Glutamatergic neuron (in vitro differentiated cells): ENCODE measurements at regions not wholly inside any gene's neighbourhood (a gene's known extent, or its start where the extent isn't known, plus 50 kb on each side); places are given as distances from the start of the nearest gene placed in this dataset.

Experiments
- DNase-seq: peaks from one replicate; pipeline ENCODE4 v3.0.0; 2022
- H3K27ac Mint-ChIP-seq: one replicate; pipeline ENCODE4 v1.8.0; 2020; ENCODE audit warnings: mild to moderate bottlenecking, mixed read lengths, inconsistent platforms; ENCODE audit not compliant: unreplicated experiment
- H3K27me3 Mint-ChIP-seq: one replicate; pipeline ENCODE4 v1.8.0; 2020; ENCODE audit warnings: mild to moderate bottlenecking, moderate library complexity, mixed read lengths, inconsistent platforms; ENCODE audit not compliant: unreplicated experiment
- H3K36me3 Mint-ChIP-seq: one replicate; pipeline ENCODE4 v1.8.0; 2020; ENCODE audit warnings: mild to moderate bottlenecking, mixed read lengths, inconsistent platforms; ENCODE audit not compliant: unreplicated experiment
- H3K4me1 Mint-ChIP-seq: one replicate; pipeline ENCODE4 v1.8.0; 2020; ENCODE audit warnings: mild to moderate bottlenecking, low read depth, mixed read lengths, inconsistent platforms; ENCODE audit not compliant: unreplicated experiment
- H3K4me3 Mint-ChIP-seq: one replicate; pipeline ENCODE4 v1.8.0; 2020; ENCODE audit warnings: mild to moderate bottlenecking, mixed read lengths, inconsistent platforms; ENCODE audit not compliant: unreplicated experiment
- H3K9me3 Mint-ChIP-seq: one replicate; pipeline ENCODE4 v1.8.0; 2020; ENCODE audit warnings: mild to moderate bottlenecking, moderate library complexity, mixed read lengths, inconsistent platforms; ENCODE audit not compliant: unreplicated experiment
- CTCF ChIP-seq: fragments of 200-600 bp; sonication (generic); IDR thresholded peaks from one replicate; pipeline ENCODE4 v1.5.0; 2021; ENCODE audit not compliant: partially characterized antibody, unreplicated experiment

- no peaks in the 10 kb centered on the region for H3K27me3 Mint-ChIP-seq
- H3K27ac Mint-ChIP-seq = no peak overlapping the region
- no peaks in the 10 kb centered on the region for H3K9me3 Mint-ChIP-seq
Measured at GRCh38 chr7:110388457-110388856, 702.5 kb upstream of the LRRN3 start.

GRCh38 chr7:110396021-110396420 lies 694.9 kb upstream of the LRRN3 start:
- peaks cover 1% of the 10 kb centered on the region for H3K27me3 Mint-ChIP-seq
- no peak for DNase-seq
- peaks cover 2% of the 10 kb centered on the region for H3K9me3 Mint-ChIP-seq
- H3K27ac Mint-ChIP-seq = no peak overlapping the region
- no peaks in the 10 kb centered on the region for H3K36me3 Mint-ChIP-seq
- no peak overlapping the region for H3K4me3 Mint-ChIP-seq
- no peak for TF ChIP-seq CTCF
- peaks cover 12% of the 10 kb centered on the region for H3K4me1 Mint-ChIP-seq

More at GRCh38 chr7:110388457-110388856, 702.5 kb upstream of the LRRN3 start:
- Mint-ChIP-seq H3K4me1 (no peaks in the 10 kb centered on the region), H3K36me3 (no peaks in the 10 kb centered on the region), H3K4me3 (no peak overlapping the region)
- TF ChIP-seq CTCF = no peak
- no peak for DNase-seq

GRCh38 chr7:110397927-110398660 lies 692.8 kb upstream of the LRRN3 start:
- Mint-ChIP-seq H3K9me3 (peaks cover 2% of the 10 kb centered on the region), H3K27ac (no peak overlapping the region), H3K4me1 (peaks cover 12% of the 10 kb centered on the region), H3K36me3 (no peaks in the 10 kb centered on the region), H3K27me3 (peaks cover 1% of the 10 kb centered on the region), H3K4me3 (no peak overlapping the region)
- no peak for DNase-seq
- no peak for TF ChIP-seq CTCF

GRCh38 chr7:110399421-110399820 lies 691.5 kb upstream of the LRRN3 start:
- Mint-ChIP-seq H3K27me3 (peaks cover 1% of the 10 kb centered on the region), H3K4me1 (peaks cover 10% of the 10 kb centered on the region), H3K4me3 (no peak overlapping the region), H3K9me3 (peaks cover 2% of the 10 kb centered on the region), H3K36me3 (no peaks in the 10 kb centered on the region), H3K27ac (no peak overlapping the region)
- DNase-seq = no peak
- TF ChIP-seq CTCF = no peak

GRCh38 chr7:110400411-110400810 lies 690.5 kb upstream of the LRRN3 start:
- Mint-ChIP-seq H3K4me1 (peaks cover 8% of the 10 kb centered on the region), H3K4me3 (no peak overlapping the region), H3K27ac (no peak overlapping the region), H3K36me3 (no peaks in the 10 kb centered on the region), H3K27me3 (peaks cover 1% of the 10 kb centered on the region), H3K9me3 (no peaks in the 10 kb centered on the region)
- no peak for TF ChIP-seq CTCF
- DNase-seq = no peak
